ENCODE measurements at regions not wholly inside any gene's neighbourhood (a gene's known extent, or its start where the extent isn't known, plus 50 kb on each side); places are given as distances from the start of the nearest gene placed in this dataset.
"Not testable (repeated sequence)": the region's sequence is repeated elsewhere in the genome, so short reads cannot be mapped to it uniquely, and the experiment has no call there.

GRCh38 chr17:72175787-72176515, 55.1 kb downstream of the SOX9 start:
- no peak for DNase-seq (ENCODE audit: low read depth in 2 of 2)

DNA sequence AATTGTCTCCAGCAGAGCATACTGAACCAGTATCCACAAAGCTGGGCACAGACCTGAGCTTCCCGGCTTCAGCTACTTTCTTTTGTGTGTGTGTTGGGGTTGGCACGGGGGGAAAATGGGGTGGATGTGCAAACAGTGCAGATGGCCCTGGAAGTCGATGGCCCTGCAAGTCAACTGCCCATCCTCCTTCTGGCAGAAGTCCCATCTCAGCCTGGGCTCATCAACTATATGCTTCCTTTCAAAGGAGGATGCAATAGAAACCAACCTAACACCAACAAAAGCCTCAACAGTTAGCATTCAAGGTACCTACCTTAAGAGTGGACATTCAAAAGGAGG, 55.7 kb downstream of the SOX9 start:
- DNase-seq (ENCODE audit: low read depth in 2 of 2), result no peak

DNA sequence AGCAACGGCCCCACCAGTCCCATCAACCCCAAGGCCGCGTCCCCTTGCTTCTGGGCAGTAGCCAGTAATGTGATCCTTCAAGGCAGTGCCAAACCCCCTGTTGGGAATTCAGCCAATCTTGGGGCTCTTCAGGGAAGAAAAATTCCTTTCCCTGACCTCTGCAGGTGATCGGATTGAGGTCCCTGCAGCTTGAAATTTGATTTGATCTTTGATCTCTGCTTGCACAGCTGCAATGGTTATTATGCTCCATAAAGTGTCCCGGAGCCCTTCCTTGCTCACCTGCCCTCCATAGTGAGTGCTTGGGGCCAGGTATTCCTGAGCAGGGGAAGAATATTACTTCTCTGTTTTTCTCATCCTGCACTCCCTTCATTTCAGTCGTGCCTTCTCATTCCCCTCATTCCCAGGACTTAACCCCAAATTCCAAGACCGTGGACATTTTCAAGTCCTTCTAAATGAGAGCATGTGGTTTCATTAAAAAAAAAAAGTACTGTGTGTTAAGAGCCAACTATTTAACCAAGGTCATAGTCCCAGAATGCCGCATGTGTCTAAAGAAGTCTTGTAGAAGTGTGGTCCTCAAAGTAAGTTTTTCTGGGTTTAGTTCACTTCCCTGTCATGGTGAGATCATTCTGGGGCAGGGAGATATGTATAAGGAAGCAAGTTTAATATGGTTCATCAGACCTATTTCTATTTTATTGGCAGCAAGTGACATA, 56.3 kb downstream of the SOX9 start:
- DNase-seq (ENCODE audit: low read depth in 2 of 2), result no peak

DNA sequence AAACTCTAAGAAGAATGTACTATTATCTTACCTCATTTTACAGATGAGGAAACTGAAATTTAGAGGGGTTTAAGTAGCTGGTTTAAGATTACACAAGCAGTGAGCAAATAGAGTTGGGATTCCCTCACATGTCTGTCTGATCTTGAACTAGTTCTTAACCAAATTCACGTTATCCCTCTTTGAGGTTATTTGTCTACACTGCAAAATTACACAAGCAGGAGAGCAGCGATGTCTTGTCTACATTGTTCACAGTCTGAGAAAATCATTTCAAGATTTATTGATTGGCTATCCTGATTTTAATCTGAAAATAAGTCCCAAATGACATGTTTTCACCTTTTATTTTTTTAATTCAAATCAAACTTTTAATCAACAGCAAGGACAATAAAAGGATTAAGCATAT, 56.9 kb downstream of the SOX9 start:
- DNase-seq (ENCODE audit: low read depth in 2 of 2), result no peak

- DNase-seq (ENCODE audit: low read depth in 2 of 2), result no peak
Measured at GRCh38 chr17:72182371-72182873, 61.6 kb downstream of the SOX9 start.

DNA sequence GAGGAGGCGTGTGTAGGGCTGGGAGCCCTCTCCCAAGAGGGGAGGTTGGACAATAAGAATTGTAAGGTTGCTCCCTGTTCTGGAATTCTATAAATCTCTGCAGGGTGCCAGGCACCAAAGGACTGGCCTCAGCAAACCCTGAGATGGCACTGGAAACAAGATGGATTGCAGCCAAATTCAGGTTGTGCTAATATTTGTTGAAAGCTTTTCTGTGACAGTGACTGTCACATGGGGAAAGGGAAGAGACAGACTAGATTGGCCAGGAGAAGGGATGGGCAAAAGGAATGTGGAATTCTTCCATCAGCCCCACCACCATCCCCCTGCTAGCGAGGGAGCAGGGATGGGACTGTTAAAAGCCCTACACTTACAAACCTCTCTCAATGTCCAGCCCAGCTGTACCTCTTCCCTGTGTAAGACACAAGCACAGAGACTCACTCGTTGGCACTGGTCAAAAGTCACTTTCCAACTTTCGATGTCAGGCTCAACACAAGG, 62.4 kb downstream of the SOX9 start:
- DNase-seq (ENCODE audit: low read depth in 2 of 2), result no peak

DNA sequence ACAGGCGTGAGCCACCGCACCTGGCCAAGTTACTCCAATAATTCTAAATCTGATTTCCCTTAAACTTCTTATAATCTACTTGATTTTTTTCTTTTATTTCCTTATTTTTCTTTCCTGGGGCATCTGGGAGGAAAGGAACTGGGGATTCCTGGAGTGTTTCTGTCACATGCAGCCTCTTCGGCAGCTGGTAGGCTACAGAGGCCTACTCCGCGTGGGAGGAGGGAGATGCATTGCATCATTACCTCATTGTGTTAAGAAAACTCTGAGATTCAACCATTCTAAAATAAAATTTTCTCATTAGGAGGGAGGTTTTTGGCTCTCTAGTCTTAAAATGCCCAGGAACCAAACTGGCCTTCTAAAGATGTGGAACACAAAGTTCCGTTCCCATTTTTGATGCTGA, 64.0 kb downstream of the SOX9 start:
- no peak for DNase-seq (ENCODE audit: low read depth in 2 of 2)

- no peak for DNase-seq (ENCODE audit: low read depth in 2 of 2)
Measured at GRCh38 chr17:72185564-72185963, 64.7 kb downstream of the SOX9 start.

- DNase-seq (ENCODE audit: low read depth in 2 of 2), result no peak
Measured at GRCh38 chr17:72187556-72187955, 66.7 kb downstream of the SOX9 start.

GRCh38 chr17:72188801-72189200, 68.0 kb downstream of the SOX9 start:
- no peak for DNase-seq (ENCODE audit: low read depth in 2 of 2)

DNA sequence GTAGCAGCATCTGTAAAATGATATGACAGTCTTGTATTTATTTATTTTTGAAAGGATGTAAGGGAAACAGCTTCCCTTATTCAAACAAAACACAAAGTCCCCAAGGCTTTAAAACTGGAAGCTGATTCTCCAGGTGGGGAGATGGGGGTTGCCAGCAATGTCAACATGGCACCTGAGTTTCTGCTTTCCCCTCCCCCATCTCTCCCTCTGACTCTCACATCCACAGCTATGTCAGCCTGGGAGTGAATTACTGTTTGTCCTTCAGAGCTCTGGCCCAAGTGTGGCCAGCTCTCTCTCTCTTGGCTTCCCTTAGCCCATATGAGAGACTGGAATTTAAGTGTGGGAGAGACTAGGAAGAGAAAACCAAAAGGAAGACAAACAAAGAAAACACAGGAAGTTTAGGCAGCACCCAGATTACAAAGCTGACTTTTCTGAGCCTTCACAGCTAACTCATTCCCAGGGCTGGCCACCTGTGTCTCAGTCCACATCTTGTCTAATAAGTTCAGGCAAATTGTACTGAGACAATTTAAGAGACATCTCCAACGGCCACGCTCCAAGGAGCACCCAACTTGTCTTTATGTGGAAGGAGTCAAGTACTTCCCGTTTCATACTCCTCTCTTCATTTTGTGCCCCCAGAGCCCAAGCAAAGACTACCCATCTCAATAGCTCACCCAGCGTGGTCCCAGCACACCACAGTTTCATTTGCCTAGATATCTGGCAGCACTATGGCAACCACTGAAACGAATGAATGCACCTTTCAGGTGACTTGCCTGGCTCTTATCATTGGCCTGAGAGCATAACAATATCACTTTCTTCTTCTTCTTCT, 69.2 kb downstream of the SOX9 start:
- no peak for DNase-seq (ENCODE audit: low read depth in 2 of 2)

DNA sequence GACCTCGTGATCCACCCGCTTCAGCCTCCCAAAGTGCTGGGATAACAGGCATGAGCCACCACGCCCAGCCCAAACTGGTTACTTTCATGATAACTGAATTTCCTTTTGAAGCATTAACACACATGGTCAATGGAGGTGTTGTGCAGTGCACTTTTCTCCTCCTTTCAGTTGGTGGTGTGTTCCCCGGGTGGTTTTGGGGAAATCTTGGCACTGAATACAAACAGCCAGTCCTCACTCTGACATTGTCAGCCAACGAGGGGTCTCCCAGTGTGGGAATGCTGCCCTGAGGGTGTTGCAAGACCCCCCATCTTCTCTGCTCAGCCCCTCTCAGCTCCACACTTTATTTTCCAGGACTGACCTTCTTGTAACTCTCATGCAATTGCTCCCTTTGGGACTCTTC, 70.5 kb downstream of the SOX9 start:
- no peak for DNase-seq (ENCODE audit: low read depth in 2 of 2)

DNA sequence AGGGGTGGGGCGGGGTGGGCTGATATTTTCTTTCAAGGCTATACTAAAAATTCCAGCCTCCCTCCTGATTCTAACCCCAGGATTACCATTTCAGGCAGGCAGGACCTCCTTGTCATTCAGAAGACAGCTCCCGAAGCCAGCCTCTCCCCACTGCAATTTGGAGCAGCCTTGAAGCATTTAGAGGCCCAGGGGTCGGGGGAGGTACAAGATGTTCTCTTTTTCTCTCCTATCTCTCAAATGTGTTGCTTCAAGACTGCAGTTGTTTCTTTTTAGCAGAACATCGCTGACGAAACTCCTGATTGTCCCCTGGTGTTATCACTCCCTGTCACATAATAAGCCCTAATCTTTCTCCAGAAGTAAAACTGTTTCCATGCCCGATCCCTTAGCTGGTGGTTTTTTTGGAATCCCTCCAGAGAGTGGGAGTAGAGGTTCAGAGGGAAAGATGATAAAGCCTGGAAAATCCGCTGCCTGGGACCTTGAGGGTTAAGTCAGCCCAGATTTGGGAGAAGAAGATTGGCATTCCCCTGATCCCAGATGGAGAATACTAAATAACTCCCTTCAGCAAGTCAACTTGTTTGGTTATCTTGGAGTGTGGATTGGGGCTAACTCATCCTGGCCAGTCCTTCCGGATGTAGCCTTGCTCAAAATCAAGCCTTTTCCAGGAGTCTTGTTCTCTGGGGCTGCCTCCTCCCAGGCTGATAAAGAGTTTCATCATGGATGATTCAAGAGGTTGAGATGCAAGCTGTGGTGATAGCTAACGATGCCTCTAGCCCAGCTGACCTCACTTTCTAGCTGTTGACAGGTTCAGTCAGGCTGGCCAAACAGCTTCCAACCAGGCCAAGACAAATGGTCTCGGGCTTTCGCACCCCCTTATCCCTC, 71.3 kb downstream of the SOX9 start:
- DNase-seq (ENCODE audit: low read depth in 2 of 2), result no peak

DNA sequence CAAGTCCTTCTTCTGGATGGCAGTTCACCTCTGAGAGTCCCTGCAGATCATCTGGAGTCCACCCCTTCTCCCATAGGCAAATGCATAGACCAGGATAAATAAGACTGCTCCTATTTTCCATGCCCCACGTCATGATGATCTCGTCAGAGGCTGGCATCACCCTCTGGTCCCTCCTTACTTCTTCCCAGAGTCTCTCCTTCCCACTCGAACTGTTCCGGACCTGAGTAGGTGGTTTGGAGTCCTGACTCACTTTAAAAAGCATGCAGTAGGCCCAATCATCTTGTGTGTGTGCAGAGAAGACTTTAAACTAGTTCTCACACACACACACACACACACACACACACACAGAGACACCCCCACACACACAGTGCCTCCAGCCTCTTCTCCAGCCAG, 72.0 kb downstream of the SOX9 start:
- no peak for DNase-seq (ENCODE audit: low read depth in 2 of 2)

GRCh38 chr17:72193391-72194106, 72.7 kb downstream of the SOX9 start:
- no peak for DNase-seq (ENCODE audit: low read depth in 2 of 2)

GRCh38 chr17:72194107-72194440, 73.3 kb downstream of the SOX9 start:
- not testable (repeated sequence) for DNase-seq (ENCODE audit: low read depth in 2 of 2)

DNA sequence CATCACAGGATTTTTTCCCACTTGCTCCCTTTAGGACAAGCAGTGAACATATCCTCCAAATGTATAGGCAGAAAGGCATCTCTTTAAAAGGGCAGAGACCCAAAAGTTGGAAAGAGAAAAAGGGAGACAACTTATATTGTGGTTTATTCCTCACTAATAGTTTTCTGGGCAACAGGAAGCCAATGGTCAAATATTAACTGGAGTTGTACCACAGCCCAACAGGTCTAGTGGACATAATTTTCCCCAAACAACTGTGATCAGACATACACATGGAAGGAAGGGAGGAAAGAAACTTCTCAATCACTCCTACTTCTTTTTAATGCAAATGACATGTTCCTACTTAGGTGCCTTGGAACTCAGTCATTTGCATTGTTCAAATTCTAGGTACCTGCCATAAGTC, 78.4 kb downstream of the SOX9 start:
- no peak for DNase-seq (ENCODE audit: low read depth in 2 of 2)

DNA sequence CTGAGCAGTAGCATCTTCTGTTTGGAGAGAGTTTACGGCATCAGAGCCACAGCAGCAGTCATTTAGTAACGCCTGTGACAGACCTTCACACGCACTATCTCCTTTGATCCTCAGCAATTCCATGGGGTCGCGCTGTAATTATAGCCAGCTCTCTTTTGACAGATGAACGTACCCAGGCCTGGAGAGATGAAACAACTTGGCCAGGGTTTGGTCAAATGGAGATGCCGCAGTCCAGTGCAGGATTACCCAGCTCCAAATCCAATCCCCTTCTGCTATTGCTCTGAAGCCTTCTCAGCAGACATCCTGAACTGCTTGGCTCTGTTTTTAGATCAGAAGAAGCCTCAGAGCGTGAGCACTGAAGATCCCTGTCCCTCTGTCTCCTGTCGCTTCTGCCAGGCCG, 83.9 kb downstream of the SOX9 start:
- no peak for DNase-seq (ENCODE audit: low read depth in 2 of 2)

DNA sequence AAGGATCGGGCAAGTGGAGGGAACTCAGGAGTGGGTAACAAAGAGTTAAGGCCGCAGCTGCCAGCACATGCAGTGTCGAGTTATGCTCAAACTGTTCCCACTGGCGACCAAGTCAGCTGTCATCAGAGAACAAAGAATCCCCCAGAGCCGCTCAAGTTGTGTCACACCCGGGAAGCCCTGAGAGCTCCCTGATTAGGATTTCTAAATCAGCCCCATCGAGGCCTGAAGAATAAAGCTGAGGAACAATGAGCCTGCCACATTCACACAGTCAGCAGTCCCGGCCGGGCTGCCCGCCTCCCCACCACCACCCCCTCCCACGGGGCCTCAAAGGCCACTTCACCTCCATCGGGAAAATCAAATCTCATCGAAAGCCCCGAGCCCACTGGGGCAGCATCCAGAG, 84.5 kb downstream of the SOX9 start:
- no peak for DNase-seq (ENCODE audit: low read depth in 2 of 2)

- no peak for DNase-seq (ENCODE audit: low read depth in 2 of 2)
Measured at GRCh38 chr17:72205822-72206221, 85.0 kb downstream of the SOX9 start.

DNA sequence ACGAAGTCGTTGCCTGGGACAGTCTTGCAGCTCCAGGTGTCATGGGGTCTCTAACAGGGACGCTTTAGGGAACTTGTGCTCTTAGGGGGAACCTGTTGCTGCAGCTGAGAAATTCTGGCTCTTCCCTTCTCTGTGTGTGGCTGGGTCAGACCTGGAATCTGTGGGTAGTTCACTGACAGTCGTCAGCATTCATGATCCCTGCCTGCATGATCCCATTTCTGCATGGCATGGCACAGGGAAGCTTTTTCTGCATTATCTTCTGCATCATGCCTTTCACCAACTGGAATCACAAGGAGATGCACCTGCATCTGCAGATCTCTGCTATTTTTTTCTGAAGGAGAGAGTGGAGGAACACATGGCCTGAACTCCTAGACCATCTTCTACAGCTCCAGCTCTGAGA, 85.6 kb downstream of the SOX9 start:
- no peak for DNase-seq (ENCODE audit: low read depth in 2 of 2)

Measured in stimulated activated CD8-positive, alpha-beta memory T cell treated with anti-CD3 and anti-CD28 coated beads, Interleukin-15, amount 100 ng/mL, for 4 hours (primary cell).